ENCODE measurements at regions not wholly inside any gene's neighbourhood (a gene's known extent, or its start where the extent isn't known, plus 50 kb on each side); places are given as distances from the start of the nearest gene placed in this dataset.

GRCh38 chrX:39456894-39457604 lies 640.7 kb downstream of the BCOR start:
- peak in 1 of 2 donors; percentile 14 for DNase-seq (ENCODE audit: low read depth in 2 of 2)
- no peak overlapping the region for H3K4me3 ChIP-seq (replicated peaks in 1 of 2; ENCODE audit: low read depth in 2 of 2, low read length in 2 of 2)
- TF ChIP-seq CTCF (IDR thresholded peaks at IDR 0.05; ENCODE audit: low read depth, low read length): no peak

GRCh38 chrX:39458779-39459178 lies 639.0 kb downstream of the BCOR start:
- no peak for DNase-seq (ENCODE audit: low read depth in 2 of 2)
- H3K4me3 ChIP-seq (replicated peaks in 1 of 2; ENCODE audit: low read depth in 2 of 2, low read length in 2 of 2): no peak overlapping the region
- TF ChIP-seq CTCF (IDR thresholded peaks at IDR 0.05; ENCODE audit: low read depth, low read length): no peak

GRCh38 chrX:39459204-39459603 lies 638.6 kb downstream of the BCOR start:
- TF ChIP-seq CTCF (IDR thresholded peaks at IDR 0.05; ENCODE audit: low read depth, low read length): no peak
- H3K4me3 ChIP-seq (replicated peaks in 1 of 2; ENCODE audit: low read depth in 2 of 2, low read length in 2 of 2): no peak overlapping the region
- no peak for DNase-seq (ENCODE audit: low read depth in 2 of 2)

DNA sequence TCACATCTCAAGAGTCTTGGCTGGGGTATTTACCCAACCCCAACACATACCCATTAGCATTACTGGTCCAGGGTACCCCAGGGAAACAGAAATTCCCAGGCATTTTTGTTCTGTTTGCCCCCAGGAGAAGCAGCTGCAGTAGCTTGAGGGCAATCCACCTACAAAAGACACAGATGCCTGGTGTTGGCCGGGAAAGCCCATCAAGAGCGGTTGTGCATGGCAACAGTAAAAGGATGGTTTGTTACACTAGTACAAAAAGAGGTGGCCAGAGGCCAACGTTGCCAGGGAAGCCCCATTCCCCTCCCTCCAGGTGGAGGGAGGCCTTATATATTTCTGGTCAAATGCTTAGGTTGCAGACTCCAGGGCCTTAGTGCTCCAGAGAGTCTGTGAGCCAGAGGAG lies 637.8 kb downstream of the BCOR start:
- no peak overlapping the region for H3K4me3 ChIP-seq (replicated peaks in 1 of 2; ENCODE audit: low read depth in 2 of 2, low read length in 2 of 2)

GRCh38 chrX:39460499-39460898 lies 637.3 kb downstream of the BCOR start:
- no peak for TF ChIP-seq CTCF (IDR thresholded peaks at IDR 0.05; ENCODE audit: low read depth, low read length)
- no peak for DNase-seq (ENCODE audit: low read depth in 2 of 2)
- H3K4me3 ChIP-seq (replicated peaks in 1 of 2; ENCODE audit: low read depth in 2 of 2, low read length in 2 of 2): no peak overlapping the region

More for the DNA sequence above, 637.8 kb downstream of the BCOR start:
- DNase-seq (ENCODE audit: low read depth in 2 of 2): no peak
- TF ChIP-seq CTCF (IDR thresholded peaks at IDR 0.05; ENCODE audit: low read depth, low read length): no peak

GRCh38 chrX:39462835-39463234 lies 634.9 kb downstream of the BCOR start:
- TF ChIP-seq CTCF (IDR thresholded peaks at IDR 0.05; ENCODE audit: low read depth, low read length): no peak

DNA sequence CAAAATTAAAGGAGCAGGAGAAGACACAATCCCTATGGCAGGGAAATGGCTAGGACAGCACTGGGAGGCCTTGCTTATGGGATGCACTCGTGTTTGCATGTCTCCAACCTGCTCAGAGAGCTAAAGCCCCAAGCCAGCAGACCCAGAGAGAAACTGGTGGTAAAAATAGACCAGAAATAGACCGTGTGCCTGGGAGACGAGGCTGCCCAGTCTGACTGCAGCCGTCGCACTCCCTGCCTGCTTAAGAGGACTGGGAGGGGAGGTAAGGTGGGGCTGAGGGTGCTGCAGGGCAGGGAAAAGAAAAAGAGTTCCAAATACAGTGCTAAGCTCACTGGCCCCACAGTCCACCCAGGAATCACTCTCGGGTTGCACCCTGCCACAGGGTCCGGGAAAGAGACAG lies 633.5 kb downstream of the BCOR start:
- DNase-seq (ENCODE audit: low read depth in 2 of 2): no peak
- H3K4me3 ChIP-seq (replicated peaks in 1 of 2; ENCODE audit: low read depth in 2 of 2, low read length in 2 of 2): no peak overlapping the region
- TF ChIP-seq CTCF (IDR thresholded peaks at IDR 0.05; ENCODE audit: low read depth, low read length): no peak

More at GRCh38 chrX:39462835-39463234, 634.9 kb downstream of the BCOR start:
- H3K4me3 ChIP-seq (replicated peaks in 1 of 2; ENCODE audit: low read depth in 2 of 2, low read length in 2 of 2): no peak overlapping the region
- no peak for DNase-seq (ENCODE audit: low read depth in 2 of 2)

Data from cardiac fibroblast (primary cell).